Choroid plexus epithelial cell (primary cell): ENCODE measurements at regions not wholly inside any gene's neighbourhood (a gene's known extent, or its start where the extent isn't known, plus 50 kb on each side); places are given as distances from the start of the nearest gene placed in this dataset.

Experiments used
- DNase-seq: peaks from one replicate; pipeline ENCODE4 v3.0.0-alpha.2; 2010; ENCODE audit warnings: low read depth
- H3K4me3 ChIP-seq: 2 replicates; pipeline ENCODE4 v1.5.1; 2011; ENCODE audit warnings: low read depth, mild to moderate bottlenecking, control low read depth, low read length, moderate library complexity
- CTCF ChIP-seq: conservative IDR thresholded peaks from 2 replicates; pipeline ENCODE4 v1.5.1; 2011; ENCODE audit warnings: low read depth, mild to moderate bottlenecking, control low read depth, inconsistent platforms, low read length, moderate library complexity

DNA sequence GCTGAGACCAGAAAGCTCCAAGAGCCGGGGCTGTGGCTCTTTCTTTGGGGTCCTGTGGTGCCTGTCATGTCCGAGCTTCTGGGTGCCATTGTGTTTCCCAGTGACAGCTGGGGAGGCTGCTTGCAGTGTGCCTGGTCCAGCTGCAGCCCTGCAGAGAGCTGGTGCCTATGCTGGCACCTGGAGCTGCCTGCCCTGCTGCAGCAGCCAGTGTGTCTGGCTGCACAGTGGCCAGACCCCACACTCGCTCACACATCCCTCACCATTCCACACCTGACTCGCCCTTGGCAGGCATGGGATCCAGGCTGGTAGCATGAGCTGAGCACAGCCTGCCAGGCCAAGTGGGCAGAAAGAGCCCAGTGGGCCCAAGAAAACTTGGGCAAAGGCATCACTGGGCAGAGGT, 635.1 kb upstream of the SEMA3D start:
- TF ChIP-seq CTCF, result no peak
- no peak overlapping the region for H3K4me3 ChIP-seq
- no peak for DNase-seq

GRCh38 chr7:85820702-85821443, 634.0 kb upstream of the SEMA3D start:
- no peak for TF ChIP-seq CTCF
- DNase-seq, result no peak

GRCh38 chr7:85815526-85815925, 628.7 kb upstream of the SEMA3D start:
- H3K4me3 ChIP-seq, result no peak overlapping the region
- DNase-seq, result no peak
- no peak for TF ChIP-seq CTCF

More at GRCh38 chr7:85820702-85821443, 634.0 kb upstream of the SEMA3D start:
- H3K4me3 ChIP-seq, result no peak overlapping the region

DNA sequence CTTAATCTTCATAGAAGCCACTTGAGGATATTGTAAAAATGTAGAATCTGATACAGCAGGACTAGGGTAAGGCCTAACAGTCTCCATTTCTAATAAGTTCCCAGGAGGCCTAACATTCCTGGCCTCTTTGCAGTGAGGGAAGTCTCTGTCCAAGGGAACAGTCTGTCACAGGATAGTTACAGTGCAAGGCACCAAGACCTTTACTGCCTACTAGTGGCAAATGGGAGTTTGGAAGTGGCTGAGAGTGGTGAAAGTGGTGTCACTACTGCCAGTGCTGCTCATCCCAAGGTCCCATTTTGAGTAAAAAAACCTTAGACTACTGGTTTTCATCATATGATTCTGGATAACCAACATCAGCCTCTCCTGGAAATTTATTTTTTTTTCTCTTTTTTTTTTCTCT, 619.5 kb upstream of the SEMA3D start:
- H3K4me3 ChIP-seq, result no peak overlapping the region
- DNase-seq, result no peak
- no peak for TF ChIP-seq CTCF

DNA sequence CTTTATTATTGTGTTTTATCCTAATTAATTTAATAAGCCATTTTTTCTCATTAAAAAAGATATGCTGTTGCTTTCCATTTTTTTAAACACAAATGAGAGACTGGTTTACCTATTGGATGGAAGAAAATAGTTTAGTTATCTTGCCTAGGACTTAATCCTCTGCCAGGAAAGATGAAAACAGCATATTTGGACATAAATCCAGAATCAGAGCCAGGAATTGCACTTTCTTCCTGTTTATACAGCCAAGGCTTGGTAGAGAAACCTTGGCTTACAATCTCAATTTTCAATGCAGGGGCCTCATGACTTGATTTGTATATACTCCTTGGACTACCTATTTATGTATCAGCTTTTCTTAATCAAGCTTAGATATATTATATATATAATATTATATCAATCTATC, 618.8 kb upstream of the SEMA3D start:
- no peak for TF ChIP-seq CTCF
- H3K4me3 ChIP-seq, result no peak overlapping the region
- no peak for DNase-seq

GRCh38 chr7:85805249-85805648, 618.4 kb upstream of the SEMA3D start:
- no peak overlapping the region for H3K4me3 ChIP-seq
- no peak for TF ChIP-seq CTCF
- no peak for DNase-seq

DNA sequence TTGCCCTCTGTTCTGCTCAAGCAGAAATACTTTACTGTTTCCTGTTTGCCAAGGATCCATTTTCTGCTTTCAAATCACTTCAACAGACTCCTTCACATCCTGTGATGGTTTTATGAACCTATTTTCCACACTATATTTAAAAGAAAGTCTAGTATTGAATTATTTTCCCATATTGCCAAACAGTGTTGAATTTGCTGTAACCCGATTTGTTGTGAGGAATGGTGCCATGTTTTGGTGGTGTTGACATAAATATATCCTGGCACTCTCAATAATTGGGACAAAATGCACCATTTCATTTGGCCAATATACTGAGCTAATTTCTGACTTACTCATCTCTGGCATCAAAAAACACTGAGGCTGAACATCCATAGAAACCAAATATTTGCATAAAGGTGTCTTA, 615.4 kb upstream of the SEMA3D start:
- no peak for DNase-seq
- no peak overlapping the region for H3K4me3 ChIP-seq
- TF ChIP-seq CTCF, result no peak
